NCI-H82 treated with DMSO at 0.1 percent for 48 hours (cell line): ENCODE measurements at regions not wholly inside any gene's neighbourhood (a gene's known extent, or its start where the extent isn't known, plus 50 kb on each side); places are given as distances from the start of the nearest gene placed in this dataset.
A peak's percentile ranks its signal among the peaks of the same experiment; 100 is the strongest.

Source experiments
- DNase-seq: peaks from one replicate; lab custom pipeline; 2025; ENCODE audit not compliant: unreplicated experiment; lab: John Stamatoyannopoulos, UW

DNA sequence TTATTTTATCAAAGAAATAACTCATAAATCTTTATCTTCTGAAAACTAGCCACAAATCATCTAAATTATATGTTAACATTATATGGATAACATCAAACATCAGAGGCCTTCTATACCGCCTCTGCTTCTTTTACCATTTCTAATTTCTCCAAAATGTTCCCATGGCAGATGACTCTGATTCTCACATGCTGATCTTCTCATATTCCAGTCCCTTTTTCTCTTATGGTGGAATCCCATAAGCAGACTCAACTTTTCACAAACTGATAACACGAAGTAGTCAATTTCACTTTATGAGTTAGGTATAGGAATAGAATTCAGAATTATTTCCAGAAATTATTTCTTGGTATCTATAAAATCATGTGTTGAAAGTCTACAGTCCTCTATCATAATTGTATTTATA is 212.3 kb downstream of the ENC1 start:
- DNase-seq, result no peak

DNA sequence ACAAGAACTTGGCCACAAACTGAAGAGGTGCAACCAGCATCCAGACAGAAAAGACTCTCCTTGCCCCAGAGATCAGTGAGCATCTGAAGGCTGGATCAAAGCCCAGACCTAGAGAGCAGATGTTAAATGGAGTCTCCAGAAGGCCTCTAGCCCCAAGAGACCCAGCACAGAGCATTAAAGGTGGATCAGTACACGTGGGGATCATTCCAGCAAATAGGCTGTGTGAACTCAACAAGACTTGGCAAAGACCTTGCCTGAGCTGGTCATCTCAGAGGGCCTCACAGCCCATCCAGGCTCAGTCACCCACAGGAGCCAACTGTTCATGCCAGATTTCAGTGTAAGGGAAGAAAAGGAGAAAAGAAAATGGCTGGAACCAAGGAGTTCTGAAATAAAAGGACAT is 214.0 kb downstream of the ENC1 start:
- DNase-seq, result no peak

DNA sequence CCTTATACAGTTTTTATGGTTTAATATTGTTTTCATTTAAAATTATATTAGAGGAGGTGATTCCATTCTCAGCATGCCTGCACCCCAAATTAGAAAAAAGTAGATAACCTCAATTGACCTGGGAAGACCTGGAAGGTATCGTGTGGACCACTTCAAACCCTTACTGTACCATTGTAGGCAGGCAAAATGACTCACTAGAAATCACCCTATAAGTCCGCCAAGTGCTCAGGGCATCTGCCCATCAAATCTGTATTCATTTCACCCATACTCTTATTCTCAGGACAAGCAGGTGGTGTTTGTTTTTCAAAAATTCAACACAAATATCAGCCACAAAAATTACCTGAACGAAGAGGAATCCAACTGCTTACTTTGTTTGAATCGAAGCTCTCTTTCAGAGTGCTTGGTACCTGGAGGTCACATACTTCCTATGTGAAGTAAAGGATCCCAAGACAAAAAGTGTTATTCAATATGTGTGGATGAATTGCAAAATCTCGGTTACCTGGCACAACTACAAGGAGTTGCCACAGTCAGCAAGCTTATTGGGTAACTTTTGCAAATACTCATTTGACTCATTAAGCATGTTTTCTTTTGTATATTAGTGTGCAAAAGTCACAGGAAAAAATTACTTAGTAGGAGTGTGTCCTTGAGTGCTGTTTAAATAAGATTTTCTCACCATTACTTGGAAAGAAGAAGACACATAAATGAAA is 216.2 kb downstream of the ENC1 start:
- DNase-seq, result no peak

- DNase-seq, result no peak
These were observed 217.1 kb downstream of the ENC1 start for GRCh38 chr5:74423383-74423782.

GRCh38 chr5:74422671-74423070 is 217.9 kb downstream of the ENC1 start:
- no peak for DNase-seq

DNA sequence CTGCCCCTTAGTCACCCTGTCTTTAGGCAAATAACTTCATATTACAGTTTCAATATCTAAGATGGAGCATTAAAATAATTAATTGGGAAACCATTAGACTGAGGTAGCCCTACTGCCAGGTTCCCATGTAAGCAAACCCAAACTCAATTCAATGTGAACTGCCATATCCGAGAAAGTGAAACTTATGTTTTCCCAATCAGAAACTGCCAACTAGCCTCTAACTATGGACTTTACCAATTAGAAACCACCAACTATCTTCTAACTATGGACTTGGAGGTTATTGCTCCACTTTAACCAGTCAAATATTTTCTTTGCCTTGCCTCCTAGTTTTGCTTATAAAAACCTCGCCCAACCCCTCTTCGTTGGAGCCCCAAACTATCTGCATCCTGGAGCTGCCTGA is 218.5 kb downstream of the ENC1 start:
- DNase-seq, result no peak

DNA sequence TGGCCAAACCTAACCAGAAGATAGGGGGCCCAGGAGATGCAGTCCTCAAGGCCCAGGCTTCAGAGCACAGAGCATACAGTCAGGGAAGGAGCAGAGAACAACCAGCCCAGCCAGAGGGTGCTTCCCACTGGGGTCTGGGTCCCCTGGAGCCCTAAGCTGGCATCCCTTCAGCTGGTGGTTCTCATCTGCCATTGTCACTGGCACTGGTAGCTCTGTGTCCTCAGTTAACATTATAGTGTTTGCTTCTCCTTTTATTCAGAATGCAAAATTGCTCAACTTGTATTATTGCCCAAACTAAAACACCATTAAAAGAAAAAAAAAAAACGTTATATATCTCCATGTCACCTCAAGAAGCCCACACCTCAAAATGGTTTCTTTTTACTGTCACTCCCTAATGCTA is 219.2 kb downstream of the ENC1 start:
- no peak for DNase-seq

GRCh38 chr5:74420947-74421346 is 219.6 kb downstream of the ENC1 start:
- DNase-seq, result no peak

DNA sequence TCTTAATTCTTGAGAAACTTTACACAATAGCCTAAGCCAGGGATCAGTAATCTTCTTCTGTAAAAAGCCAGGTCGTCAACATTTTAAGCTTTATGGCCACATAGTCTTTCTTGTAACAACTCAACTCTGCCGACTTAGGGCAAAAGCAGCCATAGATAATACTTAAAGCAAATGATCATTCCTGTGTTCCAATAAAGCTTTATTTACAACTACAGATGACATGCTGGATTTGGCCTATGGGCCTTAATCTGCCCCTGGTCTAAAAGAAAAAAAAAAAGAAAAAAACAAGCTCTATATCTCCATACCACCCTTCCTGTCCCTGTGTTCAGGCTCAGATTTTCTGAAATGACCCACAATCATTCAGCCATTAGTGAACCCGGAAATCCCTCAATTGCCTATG is 220.3 kb downstream of the ENC1 start:
- DNase-seq, result no peak

DNA sequence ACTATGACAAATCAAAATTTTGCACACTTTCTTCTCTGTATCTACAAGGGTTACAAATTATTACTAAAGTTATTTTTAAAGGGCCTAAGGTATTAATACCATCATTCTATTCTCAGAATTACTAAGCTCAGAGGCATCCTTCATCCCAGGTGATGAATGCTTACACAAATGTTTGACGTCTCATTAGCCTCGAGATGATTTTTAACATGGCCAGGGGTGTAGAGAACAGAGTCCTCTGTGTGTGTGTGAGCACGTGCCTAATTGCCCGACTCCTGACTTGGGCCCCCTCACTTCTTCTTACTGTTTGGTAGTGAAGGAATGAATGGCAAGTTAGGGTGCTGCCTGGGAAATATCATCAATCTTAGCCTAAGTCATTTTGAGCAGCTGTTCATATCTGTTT is 221.1 kb downstream of the ENC1 start:
- DNase-seq, result no peak

DNA sequence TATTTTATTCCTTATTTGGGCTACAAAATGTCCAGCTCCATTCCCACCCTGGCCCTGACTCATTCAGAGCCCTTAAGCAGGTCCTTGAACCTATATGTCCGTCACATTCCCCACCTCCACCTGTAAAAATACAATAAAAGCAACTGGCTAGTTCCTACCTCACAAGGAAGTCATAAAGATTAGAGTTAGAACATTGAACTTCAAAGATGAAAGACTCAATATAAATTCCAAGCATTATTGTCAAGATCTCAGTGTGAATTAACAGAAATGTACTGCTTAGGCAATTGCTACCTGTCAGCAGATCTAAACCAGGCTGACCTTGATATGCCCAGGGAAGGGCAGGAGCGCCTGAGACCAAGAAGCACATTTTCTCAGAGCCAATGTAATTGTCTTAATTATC is 221.8 kb downstream of the ENC1 start:
- no peak for DNase-seq

- DNase-seq, result peak; percentile 32
These were observed 222.3 kb downstream of the ENC1 start for GRCh38 chr5:74418261-74418660.

GRCh38 chr5:74415695-74416102 is 224.8 kb downstream of the ENC1 start:
- peak; percentile 59 for DNase-seq

DNA sequence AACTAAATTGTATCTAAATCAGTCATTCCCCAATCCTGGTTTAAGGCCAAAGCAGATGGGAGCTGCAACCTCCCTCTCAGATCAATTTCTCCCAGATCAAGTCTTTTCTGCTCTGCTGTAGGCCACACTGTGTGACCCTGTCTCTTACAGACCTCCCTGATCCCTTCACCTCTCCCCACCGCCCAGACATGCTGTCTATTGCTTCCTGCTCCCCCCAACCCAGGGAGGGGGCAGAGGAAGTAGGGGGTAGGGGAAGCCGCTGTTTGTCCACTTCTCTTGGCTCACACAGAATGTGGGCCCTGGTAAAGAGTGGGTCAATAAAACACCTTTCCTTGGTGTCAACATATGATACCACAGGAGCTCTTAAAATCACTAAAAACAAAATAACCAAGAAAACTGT is 226.3 kb downstream of the ENC1 start:
- DNase-seq, result no peak

DNA sequence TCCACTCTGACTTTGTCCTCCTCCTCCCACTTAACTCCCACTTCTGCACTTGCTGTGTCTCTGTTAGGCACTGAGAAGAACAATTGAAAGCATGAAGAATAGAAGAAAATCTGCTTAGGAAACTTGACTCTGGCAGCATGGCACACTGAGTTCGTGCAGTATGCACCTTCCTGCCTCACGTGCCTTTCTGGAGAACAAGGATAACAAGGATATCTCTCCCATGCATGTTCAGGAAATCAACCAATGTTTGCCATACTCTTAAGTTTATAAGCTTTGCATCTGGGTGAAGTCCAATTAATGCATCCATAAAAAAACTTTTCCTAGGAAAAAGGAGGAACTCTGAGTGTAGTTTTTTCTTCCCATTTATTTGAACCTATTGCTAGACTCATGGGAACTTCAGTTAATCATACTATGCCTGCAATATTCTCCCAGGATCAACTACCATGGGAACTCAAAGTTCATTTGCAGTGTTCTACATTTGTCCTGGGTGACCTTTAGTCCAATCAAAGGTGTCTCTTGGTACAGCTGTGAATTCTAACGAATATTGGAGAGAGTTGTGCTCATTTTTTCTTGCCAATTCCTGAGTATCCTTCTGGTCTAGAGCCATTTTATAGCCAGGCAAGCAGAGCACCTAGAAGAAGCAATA is 227.0 kb downstream of the ENC1 start:
- no peak for DNase-seq

DNA sequence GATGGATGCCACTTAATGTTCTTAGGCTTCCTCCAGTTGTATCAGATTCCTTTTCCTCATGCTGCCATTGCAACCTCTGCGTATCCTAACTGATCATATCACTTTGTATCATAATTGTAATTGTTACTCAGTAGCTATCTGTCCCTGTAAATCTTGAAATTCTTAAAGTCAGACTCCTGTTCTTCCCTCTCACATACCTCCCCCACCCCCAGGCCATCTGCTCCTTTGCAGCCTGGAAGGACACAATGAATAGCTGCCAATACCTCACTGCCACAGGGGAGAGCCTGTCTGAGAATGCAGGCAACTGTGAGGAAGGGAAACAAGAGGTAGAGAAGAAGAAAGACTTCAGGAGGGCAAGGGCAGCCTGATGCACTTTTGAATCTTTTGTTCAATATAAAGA is 228.5 kb downstream of the ENC1 start:
- peak; percentile 65 for DNase-seq

- no peak for DNase-seq
These were observed 230.8 kb downstream of the ENC1 start for GRCh38 chr5:74409712-74410111.

GRCh38 chr5:74409166-74409706 is 231.3 kb downstream of the ENC1 start:
- no peak for DNase-seq

GRCh38 chr5:74408150-74409043 is 232.1 kb downstream of the ENC1 start:
- DNase-seq, result no peak

DNA sequence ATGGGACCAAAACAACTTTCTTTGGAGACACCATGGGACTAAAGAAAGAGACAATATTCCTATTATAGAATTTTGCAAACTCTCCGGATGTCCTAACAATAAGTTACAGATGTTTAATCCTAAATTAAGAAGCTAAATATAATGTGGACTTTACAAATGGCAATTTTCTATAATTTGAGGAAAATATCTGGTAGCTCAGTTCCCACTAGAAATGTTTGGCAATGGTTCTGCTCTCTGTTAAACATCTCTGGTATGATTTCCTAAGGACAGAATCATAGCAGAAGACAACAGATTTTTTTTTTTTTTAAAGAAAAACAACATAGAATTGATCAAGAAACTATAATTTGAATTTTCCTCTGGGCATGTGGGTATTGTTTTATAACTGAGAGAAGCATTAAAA is 232.8 kb downstream of the ENC1 start:
- no peak for DNase-seq

GRCh38 chr5:74406844-74407243 is 233.7 kb downstream of the ENC1 start:
- DNase-seq, result no peak

GRCh38 chr5:74405593-74405992 is 234.9 kb downstream of the ENC1 start:
- no peak for DNase-seq
